Heart left ventricle (tissue), 13 donors: ENCODE measurements at regions not wholly inside any gene's neighbourhood (a gene's known extent, or its start where the extent isn't known, plus 50 kb on each side); places are given as distances from the start of the nearest gene placed in this dataset.

Experiments used
- CTCF ChIP-seq, 12 donors: fragments of 200-600 bp; sonication (generic) in 4 of 12; IDR thresholded peaks; one replicate each; pipeline versions ENCODE4 v1.5.0 to v1.8.0; 2018 to 2022; ENCODE audit warnings: antibody characterized with exemption in 12 of 12, mild to moderate bottlenecking in 5 of 12
- POLR2A ChIP-seq, 2 donors: fragments of 450-650 bp; IDR thresholded peaks; one replicate each; pipeline ENCODE4 v1.6.1; 2017; ENCODE audit warnings: antibody characterized with exemption in 2 of 2, mild to moderate bottlenecking in 2 of 2, moderate library complexity in 2 of 2
- donor health status: ischemic (EF 13 %, LVEDD 7.1; RV severe dilation, severe dysfunction).
- donor health status: DM: no; HTN: yes; CAD: no.
- donor health status: DM: no; HTN: no; CAD: no.
- donor health status: ischemic (EF 25% LVEDD 6.9; RV normal size, moderate dysfunction).
- donor health status: ischemic (EF 25% LVEDD 5.7; RV mildly dilated, moderate dysfunction).
- donor health status: ischemic (EF 35%, LVEDD 5.7; RV mildly dilated, moderate dysfunction).
- donor health status: nonischemic (EF 11% LVEDD 7.7; RV severe dilation, severe dysfunction).
- donor health status: DM: yes; HTN: yes; CAD: no.
- donor health status: PGD.
- donor health status: ischemic (EF 29% LVEDD 5.4; RV normal size, mild dysfunction).
- donor health status: nonischemic (EF 23%, LVEDD 6.1; RV moderate dilation, normal function).

GRCh38 chr11:105315287-105315686 is 175.7 kb upstream of the CARD18 start:
- TF ChIP-seq CTCF (IDR thresholded peaks at IDR 0.05) (no peak), POLR2A (IDR thresholded peaks at IDR 0.05) (no peak)
